ENCODE measurements at regions not wholly inside any gene's neighbourhood (a gene's known extent, or its start where the extent isn't known, plus 50 kb on each side); places are given as distances from the start of the nearest gene placed in this dataset.

DNA sequence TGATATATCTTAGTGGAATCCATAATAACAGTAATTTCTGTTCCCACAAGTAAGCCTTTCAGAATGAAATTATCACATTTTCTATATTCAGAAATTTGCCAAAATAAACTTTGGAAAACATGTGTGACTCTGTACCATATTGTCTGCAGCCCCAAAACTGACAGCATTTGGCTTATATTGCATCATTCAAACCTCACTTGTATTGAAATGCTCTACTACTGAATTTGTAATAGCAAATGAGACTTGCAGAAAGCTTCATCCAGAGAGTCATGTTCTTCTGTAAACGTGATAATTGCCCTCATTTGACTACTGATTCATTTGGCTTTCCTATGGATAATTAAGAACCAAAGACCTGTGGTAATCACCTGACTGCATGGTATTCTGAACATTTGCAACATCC is 1249.5 kb upstream of the CDH18 start:
- no peak for DNase-seq (ENCODE audit: low read depth)

GRCh38 chr5:21236971-21237427 is 1249.0 kb upstream of the CDH18 start:
- DNase-seq (ENCODE audit: low read depth) = no peak
- POLR2A ChIA-PET = no interaction called here

More for the DNA sequence above, 1249.5 kb upstream of the CDH18 start:
- no peaks in the 10 kb centered on the region for H3K27me3 ChIP-seq (ENCODE audit: control insufficient read depth, insufficient read depth, low read length)
- TF ChIP-seq CTCF (IDR thresholded peaks at IDR 0.05; ENCODE audit: insufficient read depth, low read depth, low read length) = no peak
- no peaks in the 10 kb centered on the region for H3K36me3 ChIP-seq (ENCODE audit: control insufficient read depth, insufficient read depth, low read length)
- ChIA-PET POLR2A (no interaction called here), CTCF (no interaction called here)
- H3K4me3 ChIP-seq (ENCODE audit: low read depth, low read length) = no peak overlapping the region

DNA sequence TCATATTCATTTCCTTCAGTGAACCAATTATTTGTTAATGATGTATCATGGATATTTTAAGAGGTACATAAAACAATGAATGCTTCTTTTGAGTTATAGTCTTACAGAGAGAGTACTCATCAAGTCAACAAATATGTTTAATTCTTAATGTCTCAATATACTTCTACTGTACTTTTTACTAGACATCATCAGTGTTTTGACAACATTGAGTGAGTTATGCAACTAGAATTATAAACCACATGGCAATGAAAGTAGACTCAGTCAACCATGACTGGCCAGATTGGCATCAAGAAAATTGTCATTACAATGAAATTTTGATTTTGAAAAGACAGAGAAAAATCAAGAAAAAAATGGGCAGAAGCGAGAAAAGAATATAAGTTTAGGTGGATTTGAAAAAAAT is 1248.1 kb upstream of the CDH18 start:
- TF ChIP-seq CTCF (IDR thresholded peaks at IDR 0.05; ENCODE audit: insufficient read depth, low read depth, low read length) = no peak
- POLR2A ChIA-PET = no interaction called here
- no peaks in the 10 kb centered on the region for H3K36me3 ChIP-seq (ENCODE audit: control insufficient read depth, insufficient read depth, low read length)
- CTCF ChIA-PET = no interaction called here
- H3K27me3 ChIP-seq (ENCODE audit: control insufficient read depth, insufficient read depth, low read length) = no peaks in the 10 kb centered on the region
- no peak for DNase-seq (ENCODE audit: low read depth)
- H3K4me3 ChIP-seq (ENCODE audit: low read depth, low read length) = no peak overlapping the region

More at GRCh38 chr5:21236971-21237427, 1249.0 kb upstream of the CDH18 start:
- no peak for TF ChIP-seq CTCF (IDR thresholded peaks at IDR 0.05; ENCODE audit: insufficient read depth, low read depth, low read length)
- CTCF ChIA-PET = no interaction called here
- no peak overlapping the region for H3K4me3 ChIP-seq (ENCODE audit: low read depth, low read length)
- H3K36me3 ChIP-seq (ENCODE audit: control insufficient read depth, insufficient read depth, low read length) = no peaks in the 10 kb centered on the region
- H3K27me3 ChIP-seq (ENCODE audit: control insufficient read depth, insufficient read depth, low read length) = no peaks in the 10 kb centered on the region

DNA sequence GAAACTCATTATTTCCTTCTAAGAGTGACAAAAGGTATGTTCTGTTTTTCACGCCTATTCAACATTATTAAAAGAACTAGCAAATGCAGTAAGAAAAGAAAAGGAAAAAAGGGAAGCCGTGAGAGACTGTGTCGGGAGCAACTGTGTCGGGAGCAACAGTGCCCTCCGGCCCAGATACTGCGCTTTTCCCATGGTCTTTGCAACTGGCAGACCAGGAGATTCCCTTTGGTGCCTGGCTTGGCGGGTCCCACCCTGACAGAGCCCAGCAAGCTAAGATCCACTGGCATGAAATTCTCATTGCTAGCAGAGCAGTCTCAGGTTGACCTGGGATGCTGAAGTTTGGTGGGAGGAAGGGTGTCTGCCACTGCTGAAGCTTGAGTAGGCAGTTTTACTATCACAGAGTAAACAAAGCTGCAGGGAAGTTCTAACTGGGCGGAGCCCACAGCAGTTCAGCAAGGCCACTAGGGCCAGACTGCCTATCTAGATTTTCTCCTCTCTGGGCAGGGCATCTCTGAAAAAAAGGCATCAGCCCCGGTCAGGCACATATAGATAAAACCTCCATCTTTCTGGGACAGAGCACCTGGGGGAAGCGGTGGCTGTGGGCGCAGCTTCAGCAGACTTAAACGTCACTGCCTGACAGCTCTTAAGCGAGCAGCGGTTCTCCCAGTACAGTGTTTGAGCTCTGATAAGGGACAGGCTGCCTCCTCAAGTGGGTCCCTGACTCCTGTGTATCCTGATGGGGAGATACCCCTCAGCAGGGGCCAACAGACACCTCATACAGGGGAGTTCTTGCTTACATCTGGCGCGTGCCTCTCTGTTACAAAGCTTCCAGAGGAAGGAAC is 1237.4 kb upstream of the CDH18 start:
- no peaks in the 10 kb centered on the region for H3K36me3 ChIP-seq (ENCODE audit: control insufficient read depth, insufficient read depth, low read length)
- no peak for TF ChIP-seq CTCF (IDR thresholded peaks at IDR 0.05; ENCODE audit: insufficient read depth, low read depth, low read length)
- H3K27me3 ChIP-seq (ENCODE audit: control insufficient read depth, insufficient read depth, low read length) = no peaks in the 10 kb centered on the region
- no peak overlapping the region for H3K4me3 ChIP-seq (ENCODE audit: low read depth, low read length)
- ChIA-PET CTCF (no interaction called here), POLR2A (no interaction called here)
- no peak for DNase-seq (ENCODE audit: low read depth)

DNA sequence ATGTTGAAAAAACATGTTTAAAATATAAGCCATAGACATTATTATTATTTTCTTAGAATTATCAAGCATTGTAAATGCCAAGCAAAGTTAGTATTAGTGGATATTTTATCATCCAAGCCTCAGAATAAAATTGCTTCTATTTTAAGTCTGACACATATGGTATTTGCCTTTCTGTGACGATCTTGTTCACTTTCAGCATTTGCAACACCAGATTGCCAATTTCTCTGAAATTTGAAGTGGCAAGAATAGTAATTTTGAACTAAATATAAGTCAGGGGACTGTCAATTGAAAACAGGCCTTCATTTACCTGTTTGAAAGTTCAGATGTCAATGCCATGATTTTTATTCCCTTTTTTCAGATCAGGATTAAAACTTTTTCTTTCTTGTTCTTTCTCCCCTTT is 1233.6 kb upstream of the CDH18 start:
- CTCF ChIA-PET = no interaction called here
- POLR2A ChIA-PET = no interaction called here
- H3K4me3 ChIP-seq (ENCODE audit: low read depth, low read length) = no peak overlapping the region
- no peaks in the 10 kb centered on the region for H3K27me3 ChIP-seq (ENCODE audit: control insufficient read depth, insufficient read depth, low read length)
- TF ChIP-seq CTCF (IDR thresholded peaks at IDR 0.05; ENCODE audit: insufficient read depth, low read depth, low read length) = no peak
- no peak for DNase-seq (ENCODE audit: low read depth)
- no peaks in the 10 kb centered on the region for H3K36me3 ChIP-seq (ENCODE audit: control insufficient read depth, insufficient read depth, low read length)

Measured in BJ (cell line).